ENCODE measurements at regions not wholly inside any gene's neighbourhood (a gene's known extent, or its start where the extent isn't known, plus 50 kb on each side); places are given as distances from the start of the nearest gene placed in this dataset.

DNA sequence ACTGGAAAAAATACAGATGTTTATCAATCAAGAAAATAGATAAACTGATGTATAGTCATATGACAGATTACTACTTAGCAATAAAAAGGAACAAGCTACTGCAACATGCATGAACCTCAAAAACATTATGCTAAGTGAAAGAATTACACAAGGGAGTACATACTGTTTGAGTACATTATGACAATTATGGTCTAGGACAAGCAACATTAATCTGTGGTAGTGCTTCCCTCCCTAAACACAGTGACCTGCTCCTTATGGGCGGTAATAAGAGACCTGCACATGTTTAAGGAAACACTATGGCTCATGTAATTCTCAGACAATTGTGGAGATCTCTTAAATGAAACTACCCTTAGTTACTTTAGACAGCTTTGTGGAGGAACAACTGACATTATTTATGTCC, 421.2 kb upstream of the FBXO33 start:
- no peaks in the 10 kb centered on the region for H3K27me3 Mint-ChIP-seq
- H3K36me3 Mint-ChIP-seq (ENCODE audit: insufficient read depth): no peaks in the 10 kb centered on the region
- no peak overlapping the region for H3K27ac Mint-ChIP-seq
- H3K4me1 Mint-ChIP-seq (ENCODE audit: low read depth): peaks cover 2% of the 10 kb centered on the region
- no peak overlapping the region for H3K4me3 Mint-ChIP-seq (ENCODE audit: low read depth)
- no peak for DNase-seq (ENCODE audit: low spot score, unreplicated experiment)
- TF ChIP-seq, protein P1, sequence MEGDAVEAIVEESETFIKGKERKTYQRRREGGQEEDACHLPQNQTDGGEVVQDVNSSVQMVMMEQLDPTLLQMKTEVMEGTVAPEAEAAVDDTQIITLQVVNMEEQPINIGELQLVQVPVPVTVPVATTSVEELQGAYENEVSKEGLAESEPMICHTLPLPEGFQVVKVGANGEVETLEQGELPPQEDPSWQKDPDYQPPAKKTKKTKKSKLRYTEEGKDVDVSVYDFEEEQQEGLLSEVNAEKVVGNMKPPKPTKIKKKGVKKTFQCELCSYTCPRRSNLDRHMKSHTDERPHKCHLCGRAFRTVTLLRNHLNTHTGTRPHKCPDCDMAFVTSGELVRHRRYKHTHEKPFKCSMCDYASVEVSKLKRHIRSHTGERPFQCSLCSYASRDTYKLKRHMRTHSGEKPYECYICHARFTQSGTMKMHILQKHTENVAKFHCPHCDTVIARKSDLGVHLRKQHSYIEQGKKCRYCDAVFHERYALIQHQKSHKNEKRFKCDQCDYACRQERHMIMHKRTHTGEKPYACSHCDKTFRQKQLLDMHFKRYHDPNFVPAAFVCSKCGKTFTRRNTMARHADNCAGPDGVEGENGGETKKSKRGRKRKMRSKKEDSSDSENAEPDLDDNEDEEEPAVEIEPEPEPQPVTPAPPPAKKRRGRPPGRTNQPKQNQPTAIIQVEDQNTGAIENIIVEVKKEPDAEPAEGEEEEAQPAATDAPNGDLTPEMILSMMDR (IDR thresholded peaks at IDR 0.05; ENCODE audit: unreplicated experiment): no peak
- no peaks in the 10 kb centered on the region for H3K9me3 Mint-ChIP-seq (ENCODE audit: low read depth)

DNA sequence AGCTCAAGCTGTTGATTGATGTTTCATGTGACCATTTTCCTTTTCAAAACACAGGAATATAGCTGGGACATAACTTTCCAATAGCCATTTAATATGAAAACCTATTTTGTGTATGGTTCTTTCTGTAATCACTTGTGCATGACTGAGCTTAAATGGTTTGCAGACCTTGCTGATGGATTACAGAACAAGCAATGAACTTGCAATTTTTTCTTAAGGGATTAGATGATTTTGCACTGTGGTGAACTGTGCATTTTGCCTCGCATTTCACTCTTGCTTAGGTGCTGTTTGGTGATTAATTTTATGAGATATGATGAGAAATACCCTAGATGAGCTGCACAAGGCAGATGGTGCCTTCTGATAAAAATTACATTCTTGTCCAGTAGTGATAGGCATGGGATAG, 419.0 kb upstream of the FBXO33 start:
- Mint-ChIP-seq H3K4me3 (ENCODE audit: low read depth) (no peak overlapping the region), H3K27me3 (no peaks in the 10 kb centered on the region), H3K36me3 (ENCODE audit: insufficient read depth) (no peaks in the 10 kb centered on the region), H3K4me1 (ENCODE audit: low read depth) (peaks cover 2% of the 10 kb centered on the region), H3K9me3 (ENCODE audit: low read depth) (no peaks in the 10 kb centered on the region), H3K27ac (no peak overlapping the region)
- no peak for DNase-seq (ENCODE audit: low spot score, unreplicated experiment)
- TF ChIP-seq, protein P1 (IDR thresholded peaks at IDR 0.05; ENCODE audit: unreplicated experiment): no peak

DNA sequence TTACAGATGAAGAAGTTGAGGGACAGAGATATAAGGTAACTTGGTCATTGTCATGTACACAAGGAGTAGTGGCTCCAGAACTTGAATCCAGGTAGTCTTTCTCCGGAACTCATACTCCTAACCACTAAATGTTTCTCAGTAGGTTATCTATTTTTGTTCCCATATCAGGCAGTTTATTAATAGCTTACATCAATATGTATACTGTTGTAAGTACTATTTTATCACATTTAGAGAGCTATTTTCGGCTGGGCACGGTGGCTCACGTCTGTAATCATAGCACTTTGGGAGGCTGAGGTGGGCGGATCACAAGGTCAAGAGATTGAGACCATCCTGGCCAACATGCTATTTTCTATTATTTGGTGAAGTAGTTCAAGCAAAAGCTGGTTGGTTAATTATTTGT, 415.6 kb upstream of the FBXO33 start:
- H3K4me3 Mint-ChIP-seq (ENCODE audit: low read depth): no peak overlapping the region
- no peak overlapping the region for H3K27ac Mint-ChIP-seq
- DNase-seq (ENCODE audit: low spot score, unreplicated experiment): no peak
- TF ChIP-seq, protein P1 (IDR thresholded peaks at IDR 0.05; ENCODE audit: unreplicated experiment): no peak
- no peaks in the 10 kb centered on the region for H3K36me3 Mint-ChIP-seq (ENCODE audit: insufficient read depth)
- no peaks in the 10 kb centered on the region for H3K27me3 Mint-ChIP-seq
- peaks cover 2% of the 10 kb centered on the region for H3K4me1 Mint-ChIP-seq (ENCODE audit: low read depth)
- no peaks in the 10 kb centered on the region for H3K9me3 Mint-ChIP-seq (ENCODE audit: low read depth)

DNA sequence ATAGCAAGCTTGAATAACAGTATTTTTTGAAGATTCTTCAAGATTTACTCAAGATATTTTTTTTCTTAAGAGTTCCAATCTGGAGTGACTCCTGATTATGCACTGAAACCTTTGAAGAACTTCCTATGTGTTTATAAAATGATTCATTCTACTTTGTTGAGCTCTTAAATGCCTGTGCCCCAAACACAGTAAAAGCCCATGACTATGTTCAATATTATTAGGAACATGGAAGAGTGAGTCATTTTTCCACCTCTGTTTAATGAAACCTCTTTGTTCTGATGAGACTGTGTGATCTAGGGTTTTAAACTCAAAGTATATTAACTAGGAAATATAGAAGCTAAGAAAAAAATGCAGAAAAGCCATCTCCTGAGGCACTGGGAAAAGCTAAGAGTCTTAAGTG, 415.0 kb upstream of the FBXO33 start:
- H3K27ac Mint-ChIP-seq: no peak overlapping the region

DNA sequence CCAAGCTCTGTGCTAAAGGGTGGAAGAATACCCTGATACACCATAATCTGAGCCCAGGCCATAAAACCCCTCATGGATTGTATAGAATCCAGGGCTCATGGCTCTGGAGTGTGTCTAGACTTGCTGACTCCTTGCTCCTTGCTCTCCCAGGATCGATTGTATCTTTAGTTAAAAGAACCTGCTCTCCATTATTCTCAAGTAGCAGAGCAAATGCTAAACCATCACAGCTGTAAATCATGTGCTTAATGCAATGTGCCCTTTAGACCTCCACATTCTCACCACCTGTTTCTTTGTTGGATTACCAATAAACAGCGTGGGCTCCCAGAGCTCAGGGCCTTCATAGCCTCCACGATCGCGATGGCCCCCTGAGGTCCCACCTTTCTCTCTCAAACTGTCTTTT, 411.6 kb upstream of the FBXO33 start:
- Mint-ChIP-seq H3K27me3 (no peaks in the 10 kb centered on the region), H3K4me1 (ENCODE audit: low read depth) (peaks cover 1% of the 10 kb centered on the region), H3K27ac (no peak overlapping the region), H3K36me3 (ENCODE audit: insufficient read depth) (no peaks in the 10 kb centered on the region), H3K9me3 (ENCODE audit: low read depth) (no peaks in the 10 kb centered on the region), H3K4me3 (ENCODE audit: low read depth) (no peak overlapping the region)
- DNase-seq (ENCODE audit: low spot score, unreplicated experiment): no peak
- TF ChIP-seq, protein P1 (IDR thresholded peaks at IDR 0.05; ENCODE audit: unreplicated experiment): no peak

More for the DNA sequence above, 415.0 kb upstream of the FBXO33 start:
- Mint-ChIP-seq H3K27me3 (no peaks in the 10 kb centered on the region), H3K36me3 (ENCODE audit: insufficient read depth) (no peaks in the 10 kb centered on the region), H3K4me1 (ENCODE audit: low read depth) (peaks cover 2% of the 10 kb centered on the region), H3K4me3 (ENCODE audit: low read depth) (no peak overlapping the region), H3K9me3 (ENCODE audit: low read depth) (no peaks in the 10 kb centered on the region)
- no peak for DNase-seq (ENCODE audit: low spot score, unreplicated experiment)
- TF ChIP-seq, protein P1 (IDR thresholded peaks at IDR 0.05; ENCODE audit: unreplicated experiment): no peak

Measured in progenitor cell of endocrine pancreas (in vitro differentiated cells).